Ovary (tissue), 7 donors: ENCODE measurements at regions not wholly inside any gene's neighbourhood (a gene's known extent, or its start where the extent isn't known, plus 50 kb on each side); places are given as distances from the start of the nearest gene placed in this dataset.
"Not testable (repeated sequence)": the region's sequence is repeated elsewhere in the genome, so short reads cannot be mapped to it uniquely, and the experiment has no call there.

Experiments used
- DNase-seq, 5 donors: peaks; one replicate each; pipeline ENCODE4 v3.0.0-alpha.2; 2019 to 2020
- H3K27ac ChIP-seq, 2 donors: fragments of 200-600 bp; one replicate each; pipeline versions ENCODE4 v1.5.1 to v1.8.0; 2019 to 2022
- H3K27me3 ChIP-seq: fragments of 200-600 bp; one replicate; pipeline ENCODE4 v1.8.0; 2022
- H3K36me3 ChIP-seq: fragments of 200-600 bp; sonication (generic); one replicate; pipeline ENCODE4 v1.5.1; 2019
- H3K4me1 ChIP-seq: one replicate; pipeline ENCODE4 v1.8.1; 2013; ENCODE audit warnings: mild to moderate bottlenecking, moderate library complexity; ENCODE audit not compliant: insufficient read depth
- H3K4me3 ChIP-seq: fragments of 200-600 bp; sonication (generic); one replicate; pipeline ENCODE4 v1.5.1; 2017
- H3K9me3 ChIP-seq, 2 donors: fragments of 200-600 bp in 1 of 2; sonication (generic) in 1 of 2; one replicate each; pipeline versions ENCODE4 v1.5.1 to v1.8.1; 2013 to 2019; ENCODE audit warnings: mild to moderate bottlenecking in 1 of 2, moderate library complexity in 1 of 2
- CTCF ChIP-seq, 3 donors: fragments of 450-650 bp in 2 of 3; fragments of 200-600 bp in 1 of 3; IDR thresholded peaks; one replicate each; pipeline versions ENCODE4 v1.5.1 to v1.8.0; 2016 to 2022; ENCODE audit warnings: antibody characterized with exemption in 3 of 3, mild to moderate bottlenecking in 1 of 3
- EP300 ChIP-seq: sonication (generic); formaldehyde crosslinking; IDR thresholded peaks from one replicate; pipeline ENCODE4 v1.6.1; 2017; ENCODE audit warnings: antibody characterized with exemption
- POLR2A ChIP-seq: fragments of 450-650 bp; IDR thresholded peaks from one replicate; pipeline ENCODE4 v1.6.1; 2017; ENCODE audit warnings: antibody characterized with exemption, mild to moderate bottlenecking, moderate library complexity
- WGBS, 3 donors: extraction: QIAGEN DNeasy Blood & Tissue Kit in 1 of 3; methylation state at CpG; one replicate each; pipeline versions ENCODE4 v1.1.5 to v1.1.7; 2013 to 2017; 5-methylcytosine and 5-hydroxymethylcytosine counted together
- intact Hi-C, 4 donors: fragments of 100-400 bp; cut with DNase I; formaldehyde crosslinking; loops; one replicate each; pipeline versions ENCODE4 v1.11.0 to v1.15.1; 2022 to 2023
- donor health status: DM: no; HTN: no; CAD: no; lungs with moderate emphysema.
- donor health status: DM: no; HTN: no; CAD: no.
- donor health status: Bipolar disorder and iron deficiency.
- donor health status: DM: no; HTN: no; CAD: no.
- donor health status: DM: yes; HTN: yes; CAD: no.

DNA sequence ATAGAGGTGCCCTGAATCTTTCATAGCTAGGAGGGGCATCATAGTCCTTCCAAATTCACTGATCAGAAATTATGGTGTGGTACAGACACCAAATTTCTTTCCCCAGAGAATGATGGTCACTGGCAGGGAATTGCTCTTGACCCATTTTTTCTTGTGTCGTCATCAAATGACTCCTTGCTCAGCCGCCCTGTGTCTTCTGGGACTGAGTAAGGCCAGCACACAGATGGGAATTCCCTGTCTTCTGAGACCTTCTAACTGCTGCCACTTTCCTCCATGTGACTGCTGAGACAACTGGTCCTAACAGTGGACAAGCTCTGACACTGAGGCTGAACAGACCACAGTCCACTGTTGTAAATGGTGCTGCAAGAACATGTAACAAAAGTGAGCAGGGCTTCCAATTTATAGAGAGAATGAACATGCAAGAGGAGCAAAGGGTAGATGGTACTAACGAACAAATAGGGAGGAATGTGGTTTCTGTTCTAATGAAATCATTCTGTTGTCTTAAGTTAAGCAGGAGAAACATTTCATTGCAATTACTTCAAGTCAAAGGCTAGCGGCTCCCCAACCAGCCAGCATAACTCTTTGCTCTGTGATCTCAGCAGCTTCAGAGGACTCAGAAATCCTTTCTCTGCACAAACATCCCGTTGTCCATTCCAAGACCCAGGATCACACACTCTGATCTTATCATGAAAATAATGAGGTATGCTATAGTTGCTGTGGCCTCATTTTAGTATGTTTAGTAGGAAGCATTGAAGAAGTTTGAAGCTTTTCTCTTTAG is 235.9 kb upstream of the PRSS1 start:
- Histone ChIP-seq H3K4me1 (no peaks in the 10 kb centered on the region), H3K27ac (no peak overlapping the region), H3K4me3 (no peak overlapping the region), H3K9me3 (no peaks in the 10 kb centered on the region), H3K36me3 (no peaks in the 10 kb centered on the region), H3K27me3 (no peaks in the 10 kb centered on the region)
- DNase-seq, result no peak
- intact Hi-C loops, result no loop called here
- WGBS, 3 donors, result 38 to 54% (median 48%) methylated on average over 5 of the region's 5 CpGs
- TF ChIP-seq POLR2A (no peak), EP300 (no peak), CTCF (IDR thresholded peaks at IDR 0.05) (no peak)

DNA sequence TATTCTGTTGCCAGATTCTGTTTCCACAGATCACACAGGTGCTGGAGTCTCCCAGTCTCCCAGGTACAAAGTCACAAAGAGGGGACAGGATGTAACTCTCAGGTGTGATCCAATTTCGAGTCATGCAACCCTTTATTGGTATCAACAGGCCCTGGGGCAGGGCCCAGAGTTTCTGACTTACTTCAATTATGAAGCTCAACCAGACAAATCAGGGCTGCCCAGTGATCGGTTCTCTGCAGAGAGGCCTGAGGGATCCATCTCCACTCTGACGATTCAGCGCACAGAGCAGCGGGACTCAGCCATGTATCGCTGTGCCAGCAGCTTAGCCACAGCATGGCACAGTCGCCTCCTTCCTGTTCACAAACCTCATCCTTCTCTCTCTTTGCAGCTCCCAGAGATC is 237.5 kb upstream of the PRSS1 start:
- no peaks in the 10 kb centered on the region for H3K27me3 ChIP-seq
- no peak for TF ChIP-seq CTCF (IDR thresholded peaks at IDR 0.05)
- no peak for TF ChIP-seq EP300
- TF ChIP-seq POLR2A, result no peak
- H3K4me1 ChIP-seq, result no peaks in the 10 kb centered on the region
- DNase-seq, result no peak
- no peak overlapping the region for H3K27ac ChIP-seq
- WGBS, 3 donors, result 86 to 93% (median 88%) methylated on average over 7 of the region's 7 CpGs
- intact Hi-C loops, result no loop called here
- no peaks in the 10 kb centered on the region for H3K36me3 ChIP-seq
- no peaks in the 10 kb centered on the region for H3K9me3 ChIP-seq
- H3K4me3 ChIP-seq, result no peak overlapping the region

DNA sequence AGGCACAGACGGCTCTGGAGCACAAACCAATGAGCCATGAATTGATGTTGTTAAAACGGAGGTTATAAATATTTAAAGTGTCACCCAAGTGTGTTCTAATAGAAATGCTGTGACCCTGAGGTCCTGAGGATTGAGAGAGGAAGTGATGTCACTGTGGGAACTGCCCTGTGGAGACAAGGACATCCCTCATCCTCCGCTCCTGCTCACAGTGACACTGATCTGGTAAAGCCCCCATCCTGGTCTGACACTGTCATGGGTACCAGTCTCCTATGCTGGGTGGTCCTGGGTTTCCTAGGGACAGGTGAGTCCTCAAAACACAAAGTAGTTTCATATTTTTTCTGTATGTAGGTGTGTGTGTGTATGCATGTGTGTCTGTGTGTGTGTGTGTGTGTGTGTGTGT is 237.9 kb upstream of the PRSS1 start:
- TF ChIP-seq CTCF (IDR thresholded peaks at IDR 0.05) (no peak), POLR2A (no peak)
- Histone ChIP-seq H3K36me3 (no peaks in the 10 kb centered on the region), H3K4me1 (no peaks in the 10 kb centered on the region), H3K4me3 (no peak overlapping the region), H3K27ac (no peak overlapping the region), H3K9me3 (no peaks in the 10 kb centered on the region), H3K27me3 (no peaks in the 10 kb centered on the region)
- 56 to 66% (median 59%) methylated on average over 3 of the region's 3 CpGs for WGBS, 3 donors
- no peak for DNase-seq
- intact Hi-C loops, result no loop called here

GRCh38 chr7:142509235-142509634 is 240.0 kb upstream of the PRSS1 start:
- H3K4me1 ChIP-seq, H3K4me3 ChIP-seq, H3K27me3 ChIP-seq, H3K9me3 ChIP-seq, intact Hi-C loops, H3K27ac ChIP-seq, DNase-seq, H3K36me3 ChIP-seq: not testable (repeated sequence)
- WGBS, 3 donors, result 46 to 53% (median 47%) methylated on average over 3 of the region's 3 CpGs

- Histone ChIP-seq H3K27ac (no peak overlapping the region), H3K36me3 (no peaks in the 10 kb centered on the region), H3K27me3 (no peaks in the 10 kb centered on the region), H3K4me1 (no peaks in the 10 kb centered on the region), H3K4me3 (no peak overlapping the region), H3K9me3 (no peaks in the 10 kb centered on the region)
- TF ChIP-seq CTCF (IDR thresholded peaks at IDR 0.05) (no peak), EP300 (no peak), POLR2A (no peak)
- intact Hi-C loops, result no loop called here
- 69 to 78% (median 69%) methylated on average over 4 of the region's 4 CpGs for WGBS, 3 donors
- DNase-seq, result no peak
These were observed 241.0 kb upstream of the PRSS1 start for GRCh38 chr7:142508251-142508650.
